Left lung (tissue), 4 donors: ENCODE measurements at regions not wholly inside any gene's neighbourhood (a gene's known extent, or its start where the extent isn't known, plus 50 kb on each side); places are given as distances from the start of the nearest gene placed in this dataset.
"Not testable (repeated sequence)": the region's sequence is repeated elsewhere in the genome, so short reads cannot be mapped to it uniquely, and the experiment has no call there.

Source experiments
- ATAC-seq: fragments of 200-7000 bp; cut with Tn5 transposase; one replicate; pipeline ENCODE4 v1.9.1; 2020; ENCODE audit warnings: moderate library complexity
- DNase-seq, 4 donors: peaks; one replicate each; pipeline ENCODE4 v3.0.0-alpha.2; 2013 to 2020
- H3K27ac ChIP-seq, 2 donors: fragments of 200-600 bp; sonication (generic) in 1 of 2; one replicate each; pipeline versions ENCODE4 v1.5.0 to v1.8.0; 2020 to 2021
- H3K27me3 ChIP-seq, 2 donors: fragments of 200-600 bp; sonication (generic) in 1 of 2; one replicate each; pipeline versions ENCODE4 v1.5.0 to v1.8.0; 2020 to 2021
- H3K36me3 ChIP-seq, 2 donors: fragments of 200-600 bp; sonication (generic) in 1 of 2; one replicate each; pipeline versions ENCODE4 v1.5.0 to v1.8.0; 2020 to 2021
- H3K4me1 ChIP-seq, 2 donors: fragments of 200-600 bp; one replicate each; pipeline ENCODE4 v1.8.0; 2021
- H3K4me3 ChIP-seq, 2 donors: fragments of 200-600 bp; sonication (generic) in 1 of 2; one replicate each; pipeline versions ENCODE4 v1.5.0 to v1.8.0; 2020 to 2021; ENCODE audit warnings: mild to moderate bottlenecking in 1 of 2
- H3K9me3 ChIP-seq, 2 donors: fragments of 200-600 bp; sonication (generic) in 1 of 2; one replicate each; pipeline versions ENCODE4 v1.5.0 to v1.8.0; 2020 to 2021
- intact Hi-C, 2 donors: fragments of 100-400 bp; cut with DNase I; formaldehyde crosslinking; loops; one replicate each; pipeline versions ENCODE4 v1.11.2 to v1.14.2; 2022
- TF ChIP-seq, protein P1 (sequence below), 2 donors: fragments of 200-600 bp; sonication (generic) in 1 of 2; IDR thresholded peaks; one replicate each; pipeline versions ENCODE4 v1.5.0 to v1.8.0; 2021; ENCODE audit warnings: antibody characterized with exemption in 2 of 2
- donor health status: DM: no; HTN: yes; CAD: no.
- donor health status: DM: no; HTN: no; CAD: no.

DNA sequence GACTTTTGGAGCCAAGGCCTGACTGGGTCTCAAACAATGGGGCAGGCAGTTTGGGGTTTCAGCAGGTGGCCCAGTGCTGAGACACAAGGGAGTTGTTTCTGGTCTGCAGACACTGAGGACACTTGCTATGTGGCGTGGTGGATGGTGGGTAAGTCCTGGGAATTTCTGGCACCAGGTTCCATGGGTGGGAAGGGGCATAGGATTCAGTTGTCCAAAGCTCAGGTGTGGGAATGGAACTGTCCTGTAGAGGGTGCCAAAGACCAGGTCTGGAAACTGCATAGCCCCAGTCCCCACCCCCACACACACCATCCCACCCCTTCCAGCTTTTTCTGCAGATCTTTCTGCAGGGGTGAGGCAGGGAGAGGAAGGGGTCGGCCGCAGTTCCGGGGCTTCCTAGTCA lies 944.5 kb downstream of the SPATA31A6 start:
- ATAC-seq, intact Hi-C loops: not testable (repeated sequence)
- TF ChIP-seq, protein P1, sequence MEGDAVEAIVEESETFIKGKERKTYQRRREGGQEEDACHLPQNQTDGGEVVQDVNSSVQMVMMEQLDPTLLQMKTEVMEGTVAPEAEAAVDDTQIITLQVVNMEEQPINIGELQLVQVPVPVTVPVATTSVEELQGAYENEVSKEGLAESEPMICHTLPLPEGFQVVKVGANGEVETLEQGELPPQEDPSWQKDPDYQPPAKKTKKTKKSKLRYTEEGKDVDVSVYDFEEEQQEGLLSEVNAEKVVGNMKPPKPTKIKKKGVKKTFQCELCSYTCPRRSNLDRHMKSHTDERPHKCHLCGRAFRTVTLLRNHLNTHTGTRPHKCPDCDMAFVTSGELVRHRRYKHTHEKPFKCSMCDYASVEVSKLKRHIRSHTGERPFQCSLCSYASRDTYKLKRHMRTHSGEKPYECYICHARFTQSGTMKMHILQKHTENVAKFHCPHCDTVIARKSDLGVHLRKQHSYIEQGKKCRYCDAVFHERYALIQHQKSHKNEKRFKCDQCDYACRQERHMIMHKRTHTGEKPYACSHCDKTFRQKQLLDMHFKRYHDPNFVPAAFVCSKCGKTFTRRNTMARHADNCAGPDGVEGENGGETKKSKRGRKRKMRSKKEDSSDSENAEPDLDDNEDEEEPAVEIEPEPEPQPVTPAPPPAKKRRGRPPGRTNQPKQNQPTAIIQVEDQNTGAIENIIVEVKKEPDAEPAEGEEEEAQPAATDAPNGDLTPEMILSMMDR (IDR thresholded peaks at IDR 0.05) = peak in 1 of 2 donors; percentile 16

DNA sequence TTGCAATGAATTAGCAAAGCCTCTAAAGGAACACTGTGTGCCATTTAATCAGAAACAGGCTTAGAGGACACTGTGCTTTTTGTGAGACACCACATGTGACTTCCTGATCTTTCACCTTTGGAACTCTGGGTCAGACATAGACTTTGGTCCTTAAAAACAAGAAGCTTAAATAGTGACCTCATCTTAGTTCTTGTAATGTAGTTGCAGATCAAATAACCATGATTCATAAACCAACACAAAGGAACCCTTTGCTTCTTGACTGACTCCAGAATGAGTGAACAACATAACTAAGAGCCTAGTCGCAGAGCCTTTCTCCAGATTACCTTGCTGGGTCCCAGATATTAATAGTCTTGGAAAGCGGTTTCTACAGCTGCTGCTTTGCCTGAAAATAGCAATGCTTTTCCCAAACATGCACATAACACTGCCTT lies 947.3 kb downstream of the SPATA31A6 start:
- H3K4me3 ChIP-seq, H3K27me3 ChIP-seq, H3K27ac ChIP-seq, ATAC-seq, H3K4me1 ChIP-seq, H3K9me3 ChIP-seq, intact Hi-C loops, H3K36me3 ChIP-seq, DNase-seq: not testable (repeated sequence)

More for the DNA sequence above, 944.5 kb downstream of the SPATA31A6 start:
- not testable (repeated sequence) for H3K36me3 ChIP-seq, H3K4me1 ChIP-seq, H3K4me3 ChIP-seq, H3K9me3 ChIP-seq, H3K27ac ChIP-seq, H3K27me3 ChIP-seq, DNase-seq

DNA sequence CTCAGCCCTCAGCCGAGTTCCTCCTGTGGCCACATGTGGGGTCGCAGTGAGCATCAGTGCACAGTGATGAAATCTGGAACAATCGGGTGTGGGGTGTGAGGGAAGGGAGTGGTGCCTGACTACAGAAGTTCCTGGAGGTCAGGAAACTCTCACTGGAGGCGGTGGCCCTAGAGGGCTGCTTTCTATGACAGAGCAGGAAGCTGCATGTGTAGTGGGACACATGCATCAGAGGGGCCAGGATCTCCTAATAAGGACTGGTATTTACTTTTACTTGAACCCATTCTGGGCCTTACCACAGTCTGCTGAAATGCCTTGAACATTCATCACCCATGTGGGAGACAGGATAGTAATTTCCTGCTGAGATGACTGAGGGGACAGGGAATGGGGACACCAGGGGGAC lies 952.0 kb downstream of the SPATA31A6 start:
- DNase-seq, H3K4me3 ChIP-seq, intact Hi-C loops, H3K4me1 ChIP-seq, H3K27ac ChIP-seq, H3K9me3 ChIP-seq, H3K27me3 ChIP-seq, ATAC-seq, H3K36me3 ChIP-seq: not testable (repeated sequence)

DNA sequence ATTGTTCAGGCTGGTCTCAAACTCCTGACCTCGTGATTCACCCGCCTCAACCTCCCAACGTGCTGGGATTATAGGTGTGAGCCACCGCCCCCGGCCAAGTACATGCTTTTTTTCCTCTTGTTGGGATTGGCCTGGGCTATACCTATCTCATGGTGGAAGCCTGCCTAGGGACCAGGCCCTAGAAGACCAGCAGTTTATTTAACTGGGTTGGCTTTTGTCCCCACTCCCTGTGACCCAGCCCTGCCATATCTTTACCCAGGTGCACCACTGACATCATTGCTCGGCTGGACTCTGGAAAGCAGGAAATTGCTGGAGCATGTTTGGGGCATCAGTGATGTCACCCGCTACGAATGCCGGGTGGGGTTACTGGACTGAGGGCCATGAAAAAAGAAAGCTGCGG lies 955.5 kb downstream of the SPATA31A6 start:
- H3K27ac ChIP-seq = peak overlapping the region in 1 of 2 donors; percentile 28
- H3K27me3 ChIP-seq = not testable (repeated sequence)

DNA sequence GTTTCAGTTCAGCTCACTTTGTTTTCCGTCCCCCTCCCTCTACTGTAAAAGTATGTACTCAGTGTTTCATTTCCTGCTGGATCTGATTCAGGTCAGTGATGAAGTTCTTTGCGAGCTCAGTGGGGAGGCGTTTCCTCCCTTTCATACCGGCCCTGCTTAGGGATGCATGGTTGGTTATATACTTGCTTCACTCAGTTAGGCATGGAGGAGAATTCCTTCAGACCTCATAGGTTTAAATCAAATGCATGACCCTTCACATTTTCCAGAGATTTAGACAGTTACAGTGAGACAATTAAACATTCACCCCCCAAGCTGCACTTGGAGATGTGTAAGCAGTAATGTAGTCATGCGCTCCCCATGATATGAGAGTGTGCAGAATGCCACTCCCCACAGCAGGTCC lies 955.9 kb downstream of the SPATA31A6 start:
- H3K4me3 ChIP-seq, H3K9me3 ChIP-seq, DNase-seq, H3K4me1 ChIP-seq, H3K27me3 ChIP-seq, intact Hi-C loops, ATAC-seq, H3K36me3 ChIP-seq: not testable (repeated sequence)
- H3K27ac ChIP-seq = peak overlapping the region in 1 of 2 donors; percentile 23

More for the DNA sequence above, 955.5 kb downstream of the SPATA31A6 start:
- H3K4me1 ChIP-seq, DNase-seq, H3K4me3 ChIP-seq, ATAC-seq, intact Hi-C loops, H3K36me3 ChIP-seq, H3K9me3 ChIP-seq: not testable (repeated sequence)

GRCh38 chr9:43139878-43140608 lies 956.6 kb downstream of the SPATA31A6 start:
- peak overlapping the region in 1 of 2 donors; percentile 23 for H3K27ac ChIP-seq
- H3K36me3 ChIP-seq, DNase-seq, ATAC-seq, H3K4me1 ChIP-seq, intact Hi-C loops, H3K27me3 ChIP-seq, H3K4me3 ChIP-seq, H3K9me3 ChIP-seq: not testable (repeated sequence)
